Gastrocnemius medialis (tissue), 4 donors: ENCODE measurements at regions not wholly inside any gene's neighbourhood (a gene's known extent, or its start where the extent isn't known, plus 50 kb on each side); places are given as distances from the start of the nearest gene placed in this dataset.
"Not testable (repeated sequence)": the region's sequence is repeated elsewhere in the genome, so short reads cannot be mapped to it uniquely, and the experiment has no call there.

Experiments
- ATAC-seq, 2 donors: fragments of 150-250 bp; one replicate each; pipeline ENCODE4 v1.9.1; 2016
- DNase-seq, 2 donors: peaks; one replicate each; pipeline ENCODE4 v3.0.0-alpha.2; 2019
- H3K27ac ChIP-seq, 4 donors: fragments of 200-600 bp; sonication (generic); 1 replicate in 1 of 4; 2 replicates in 3 of 4; pipeline ENCODE4 v1.5.1; 2016 to 2018; ENCODE audit warnings: mild to moderate bottlenecking in 2 of 4, moderate library complexity in 1 of 4
- H3K27me3 ChIP-seq, 3 donors: fragments of 200-600 bp; sonication (generic) in 2 of 3; 1 replicate in 1 of 3; 2 replicates in 2 of 3; pipeline versions ENCODE4 v1.5.1 to v1.6.0; 2016 to 2019; ENCODE audit warnings: mild to moderate bottlenecking in 1 of 3, moderate library complexity in 1 of 3
- H3K36me3 ChIP-seq, 2 donors: fragments of 200-600 bp; sonication (generic) in 1 of 2; one replicate each; pipeline ENCODE4 v1.5.1; 2017 to 2018
- H3K4me1 ChIP-seq, 2 donors: fragments of 200-600 bp; sonication (generic) in 1 of 2; one replicate each; pipeline ENCODE4 v1.5.1; 2016 to 2017; ENCODE audit warnings: mild to moderate bottlenecking in 2 of 2
- H3K4me3 ChIP-seq, 4 donors: fragments of 200-600 bp; sonication (generic) in 3 of 4; 1 replicate in 1 of 4; 2 replicates in 3 of 4; pipeline ENCODE4 v1.5.1; 2016 to 2019; ENCODE audit warnings: mild to moderate bottlenecking in 2 of 4
- H3K9me3 ChIP-seq, 3 donors: fragments of 200-600 bp; sonication (generic) in 2 of 3; 1 replicate in 1 of 3; 2 replicates in 2 of 3; pipeline ENCODE4 v1.5.1; 2016 to 2019
- CTCF ChIP-seq, 5 experiments: fragments of 450-650 bp in 3 of 5; fragments of 200-600 bp in 2 of 5; sonication (generic) in 2 of 5; IDR thresholded peaks in 4 of 5; conservative IDR thresholded peaks in 1 of 5; 1 replicate in 4 of 5; 2 replicates in 1 of 5; pipeline ENCODE4 v1.5.1; 2016 to 2019; ENCODE audit warnings: antibody characterized with exemption in 5 of 5, mild to moderate bottlenecking in 3 of 5, moderate library complexity in 3 of 5
- POLR2A ChIP-seq, 2 donors: fragments of 450-650 bp; IDR thresholded peaks; one replicate each; pipeline ENCODE4 v1.6.1; 2017; ENCODE audit warnings: antibody characterized with exemption in 2 of 2, mild to moderate bottlenecking in 2 of 2, moderate library complexity in 2 of 2
- in situ Hi-C, 4 donors: fragments of 200-750 bp; cut with MboI; loops; one replicate each; pipeline versions ENCODE4 v1.15.0 to v1.8.0; 2017; ENCODE audit warnings: low sequenced_read_pairs in 4 of 4
- intact Hi-C: fragments of 100-400 bp; cut with DNase I; formaldehyde crosslinking; loops from one replicate; pipeline ENCODE4 v1.15.1; 2023; ENCODE audit warnings: low total_unique reads

- TF ChIP-seq POLR2A (IDR thresholded peaks at IDR 0.05) (no peak), CTCF (IDR thresholded peaks at IDR 0.05 in 4 of 5, conservative IDR thresholded peaks at IDR 0.05 in 1 of 5) (no peak)
- intact Hi-C loops, result no loop called here
- ATAC-seq (no peak), DNase-seq (no peak)
- H3K4me1 ChIP-seq, result no peaks in the 10 kb centered on the region
- H3K27ac ChIP-seq, result no peak overlapping the region
- no peaks in the 10 kb centered on the region for H3K9me3 ChIP-seq
- no peak overlapping the region for H3K4me3 ChIP-seq
- H3K36me3 ChIP-seq, result no peaks in the 10 kb centered on the region
- in situ Hi-C loops, result no loop called here
- no peaks in the 10 kb centered on the region for H3K27me3 ChIP-seq
These were observed 93.9 kb upstream of the WSCD1 start for GRCh38 chr17:5976251-5976650.

DNA sequence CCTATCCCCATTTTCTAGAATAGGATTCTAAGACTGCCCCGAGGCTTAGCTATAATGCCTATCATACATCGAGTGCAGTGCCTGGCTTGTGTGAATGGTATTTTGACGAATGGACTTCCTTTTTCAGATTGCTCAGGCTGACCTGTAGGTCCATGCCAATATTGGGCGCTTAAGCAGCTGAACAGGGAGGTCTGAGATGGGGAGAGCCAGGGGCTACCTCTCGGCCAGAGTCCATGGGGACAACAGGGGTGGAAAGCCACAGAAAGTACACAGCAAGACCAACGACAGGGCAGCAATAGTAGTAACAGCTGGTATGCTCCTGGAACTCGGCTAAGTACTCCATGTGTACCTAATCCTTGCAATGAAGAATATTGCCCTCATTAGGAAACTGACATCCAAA lies 91.7 kb upstream of the WSCD1 start:
- in situ Hi-C loops (no loop called here), intact Hi-C loops (no loop called here)
- no peak for ATAC-seq
- H3K36me3 ChIP-seq, result no peaks in the 10 kb centered on the region
- TF ChIP-seq POLR2A (IDR thresholded peaks at IDR 0.05) (no peak), CTCF (IDR thresholded peaks at IDR 0.05 in 4 of 5, conservative IDR thresholded peaks at IDR 0.05 in 1 of 5) (no peak)
- H3K27me3 ChIP-seq, result no peaks in the 10 kb centered on the region
- no peaks in the 10 kb centered on the region for H3K4me1 ChIP-seq
- H3K9me3 ChIP-seq, result no peaks in the 10 kb centered on the region
- no peak overlapping the region for H3K27ac ChIP-seq
- no peak for DNase-seq
- no peak overlapping the region for H3K4me3 ChIP-seq

DNA sequence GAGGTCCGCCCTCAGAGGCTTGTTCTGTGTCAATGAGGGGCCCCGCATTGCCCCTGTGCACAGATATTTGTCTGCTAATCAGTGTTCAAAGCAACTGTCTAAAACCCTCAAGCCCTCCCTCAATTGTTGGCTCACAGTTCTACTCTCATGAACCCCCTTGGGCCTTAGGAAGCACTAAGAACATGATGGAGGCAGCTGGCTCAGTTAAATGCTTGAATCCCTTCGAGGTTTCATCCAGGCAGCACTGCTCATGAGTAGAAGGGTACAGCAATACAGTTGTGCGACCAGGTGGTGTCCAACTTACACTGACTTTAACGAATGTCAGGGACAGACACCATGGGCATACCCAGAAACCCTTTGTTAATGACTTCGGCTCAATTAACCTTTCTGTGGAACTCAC lies 89.2 kb upstream of the WSCD1 start:
- Histone ChIP-seq H3K4me1 (no peaks in the 10 kb centered on the region), H3K4me3 (no peak overlapping the region), H3K36me3 (no peaks in the 10 kb centered on the region), H3K9me3 (no peaks in the 10 kb centered on the region), H3K27me3 (no peaks in the 10 kb centered on the region), H3K27ac (no peak overlapping the region)
- ATAC-seq, result no peak
- DNase-seq, result no peak
- TF ChIP-seq CTCF (IDR thresholded peaks at IDR 0.05 in 4 of 5, conservative IDR thresholded peaks at IDR 0.05 in 1 of 5) (no peak), POLR2A (IDR thresholded peaks at IDR 0.05) (no peak)
- in situ Hi-C loops (no loop called here), intact Hi-C loops (no loop called here)

- Histone ChIP-seq H3K36me3 (no peaks in the 10 kb centered on the region), H3K27me3 (no peaks in the 10 kb centered on the region), H3K4me3 (no peak overlapping the region), H3K9me3 (no peaks in the 10 kb centered on the region), H3K4me1 (no peaks in the 10 kb centered on the region), H3K27ac (no peak overlapping the region)
- in situ Hi-C loops, result no loop called here
- TF ChIP-seq POLR2A (IDR thresholded peaks at IDR 0.05) (no peak), CTCF (IDR thresholded peaks at IDR 0.05 in 4 of 5, conservative IDR thresholded peaks at IDR 0.05 in 1 of 5) (no peak)
- DNase-seq (no peak), ATAC-seq (no peak)
- intact Hi-C loops, result no loop called here
These were observed 83.5 kb upstream of the WSCD1 start for GRCh38 chr17:5986644-5987043.

DNA sequence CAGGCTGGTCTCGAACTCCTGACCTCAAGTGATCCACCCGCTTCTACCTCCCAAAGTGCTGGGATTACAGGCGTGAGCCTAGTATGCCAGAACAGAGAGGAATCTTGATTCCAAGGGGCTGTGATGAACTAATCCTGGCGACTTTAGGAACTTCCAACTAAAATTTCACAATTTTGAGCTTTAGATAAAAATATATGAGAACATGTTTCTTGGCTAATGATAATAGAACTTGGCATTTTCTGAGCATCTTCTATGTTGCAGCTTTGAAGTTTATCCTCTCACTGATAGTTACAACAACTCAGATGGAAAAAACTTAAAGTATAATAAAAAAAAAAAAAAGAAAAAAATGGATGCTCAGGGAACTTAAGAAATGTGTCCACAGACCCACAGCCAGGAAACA lies 69.8 kb upstream of the WSCD1 start:
- no peaks in the 10 kb centered on the region for H3K36me3 ChIP-seq
- no peaks in the 10 kb centered on the region for H3K4me1 ChIP-seq
- H3K27ac ChIP-seq, result no peak overlapping the region
- in situ Hi-C loops, result no loop called here
- DNase-seq, result no peak
- intact Hi-C loops, result no loop called here
- H3K9me3 ChIP-seq, result no peaks in the 10 kb centered on the region
- no peak for TF ChIP-seq CTCF (IDR thresholded peaks at IDR 0.05 in 4 of 5, conservative IDR thresholded peaks at IDR 0.05 in 1 of 5)
- TF ChIP-seq POLR2A (IDR thresholded peaks at IDR 0.05), result no peak
- no peak overlapping the region for H3K4me3 ChIP-seq
- no peaks in the 10 kb centered on the region for H3K27me3 ChIP-seq
- ATAC-seq, result no peak

GRCh38 chr17:6003221-6003620 lies 67.0 kb upstream of the WSCD1 start:
- intact Hi-C loops, DNase-seq, in situ Hi-C loops, H3K9me3 ChIP-seq, H3K27me3 ChIP-seq, H3K4me3 ChIP-seq, H3K36me3 ChIP-seq, ATAC-seq, H3K27ac ChIP-seq, H3K4me1 ChIP-seq: not testable (repeated sequence)
